Fibroblast of villous mesenchyme (primary cell): ENCODE measurements at regions not wholly inside any gene's neighbourhood (a gene's known extent, or its start where the extent isn't known, plus 50 kb on each side); places are given as distances from the start of the nearest gene placed in this dataset.

Source experiments
- DNase-seq: peaks from one replicate; pipeline ENCODE4 v3.0.0-alpha.2; 2010; ENCODE audit warnings: low read depth
- H3K4me3 ChIP-seq: 2 replicates; pipeline ENCODE4 v1.5.1; 2011; ENCODE audit warnings: low read depth, mild to moderate bottlenecking, low read length
- CTCF ChIP-seq: IDR thresholded peaks from 2 replicates; pipeline ENCODE4 v1.5.1; 2012; ENCODE audit warnings: low read depth, mild to moderate bottlenecking, low read length; ENCODE audit not compliant: insufficient read depth

DNA sequence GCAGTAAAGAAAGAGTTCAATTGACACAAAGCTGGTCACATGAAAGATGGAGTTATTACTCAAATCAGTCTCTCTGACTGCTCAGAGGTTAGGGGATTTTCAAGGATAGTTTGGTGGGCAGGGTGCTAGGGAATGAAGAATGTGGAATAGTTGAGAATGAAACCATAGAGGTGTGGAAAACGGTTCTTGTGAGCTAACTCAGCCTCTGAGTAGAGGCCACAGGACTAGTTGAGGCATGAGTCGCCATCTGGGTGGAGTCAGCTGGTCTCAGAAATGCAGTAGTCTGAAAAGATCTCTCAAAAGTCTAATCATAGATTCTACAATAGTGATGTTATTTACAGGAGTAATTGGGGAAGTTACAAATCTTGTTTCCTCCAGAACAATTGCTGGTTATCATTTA, 178.9 kb upstream of the SPEF2 start:
- no peak overlapping the region for H3K4me3 ChIP-seq
- no peak for TF ChIP-seq CTCF
- no peak for DNase-seq

GRCh38 chr5:35438288-35438687, 179.4 kb upstream of the SPEF2 start:
- no peak for DNase-seq
- no peak overlapping the region for H3K4me3 ChIP-seq
- no peak for TF ChIP-seq CTCF

- peak; percentile 48 for DNase-seq
- no peak overlapping the region for H3K4me3 ChIP-seq
- peak; percentile 72 for TF ChIP-seq CTCF
Measured at GRCh38 chr5:35436400-35437057, 181.1 kb upstream of the SPEF2 start.

DNA sequence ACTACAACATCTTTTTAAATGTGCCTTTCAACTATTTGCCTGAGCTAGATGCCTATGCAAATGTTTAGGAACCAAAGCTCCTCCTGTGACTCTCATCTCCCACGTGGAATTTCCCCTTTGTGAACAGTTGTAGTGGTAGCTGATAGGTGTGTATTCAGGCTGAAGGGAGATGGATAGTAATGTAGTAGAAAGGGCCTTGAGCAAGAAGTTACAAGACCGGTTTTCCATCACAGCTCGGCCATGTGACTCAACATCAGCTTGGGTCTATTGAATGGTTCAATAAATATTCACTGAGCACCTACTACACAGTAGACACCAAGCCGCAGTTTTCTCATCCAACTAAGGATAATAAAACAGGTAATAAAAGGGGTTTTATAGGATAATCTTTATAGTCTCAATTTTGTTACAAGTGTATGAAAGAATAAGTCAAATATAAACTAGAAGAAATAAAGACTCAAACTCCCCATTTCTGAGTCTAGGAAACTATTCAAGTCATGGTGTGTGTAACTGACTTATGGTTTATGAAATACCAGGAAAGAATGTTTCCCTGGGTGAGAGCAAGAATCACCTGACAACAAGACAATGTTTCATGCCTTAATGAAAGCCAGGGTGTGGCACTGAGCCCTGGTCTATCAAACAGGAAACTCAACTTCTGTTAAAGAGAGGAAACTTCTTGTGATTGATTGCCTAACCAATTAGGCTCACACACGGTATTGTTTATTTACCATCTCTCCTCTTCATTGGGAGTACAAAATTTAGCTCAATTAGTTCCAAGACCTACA, 187.1 kb upstream of the SPEF2 start:
- no peak overlapping the region for H3K4me3 ChIP-seq
- DNase-seq = no peak
- TF ChIP-seq CTCF = no peak

DNA sequence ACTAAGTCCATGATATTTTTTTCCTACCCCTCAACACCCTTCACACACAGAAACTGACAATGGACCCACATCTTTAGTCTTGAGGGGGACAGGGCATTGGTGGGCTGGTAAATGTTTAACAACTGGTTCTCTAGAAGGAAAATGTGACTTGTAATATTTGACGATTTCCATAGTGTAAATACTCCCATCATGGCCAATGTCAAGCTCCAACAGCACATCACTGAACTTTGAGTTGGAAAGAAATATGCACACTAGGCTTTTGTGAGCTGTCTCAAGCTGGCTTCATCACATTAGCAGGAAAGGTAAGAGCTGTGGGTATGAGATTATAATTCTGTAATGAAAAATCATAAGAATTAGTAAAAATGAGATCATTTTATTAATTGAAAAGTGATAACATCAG, 189.9 kb upstream of the PRLR start:
- DNase-seq = no peak
- no peak overlapping the region for H3K4me3 ChIP-seq
- no peak for TF ChIP-seq CTCF

GRCh38 chr5:35417040-35417439, 186.8 kb upstream of the PRLR start:
- no peak overlapping the region for H3K4me3 ChIP-seq
- no peak for TF ChIP-seq CTCF
- no peak for DNase-seq
